Endothelial cell of umbilical vein (primary cell): ENCODE measurements at regions not wholly inside any gene's neighbourhood (a gene's known extent, or its start where the extent isn't known, plus 50 kb on each side); places are given as distances from the start of the nearest gene placed in this dataset.

Experiments used
- BruUV-seq: library from RNA; stranded (reverse); fragments of 400-500 nt; replicated peaks from 2 replicates; lab custom pipeline; 2021; lab: Mats Ljungman, UMichigan
- CTCF ChIA-PET: fragments of 300-600, 350-600 bp; sonication (Branson Sonifier 250); formaldehyde crosslinking; loops from one replicate; lab custom pipeline; 2021; ENCODE audit warnings: antibody characterized with exemption, inconsistent platforms; lab: Charles Lee
- POLR2A ChIA-PET: fragments of 300-600, 350-600 bp; sonication (Branson Sonifier 250); formaldehyde crosslinking; loops from one replicate; lab custom pipeline; 2021; ENCODE audit warnings: antibody characterized with exemption, inconsistent platforms; lab: Charles Lee
- DNase-seq: peaks from one replicate; pipeline ENCODE4 v3.0.0-alpha.2; 2011; ENCODE audit warnings: low read depth, low spot score
- FAIRE-seq: peaks from 2 replicates; lab custom pipeline; 2011; peaks lifted over from hg19 to GRCh38; lab: Jason Lieb, UNC
- H2AFZ ChIP-seq: 2 replicates; pipeline ENCODE4 v1.6.0; 2012; ENCODE audit warnings: low read depth, low read length, control low read depth, inconsistent platforms
- H3K27ac ChIP-seq: 2 replicates; pipeline ENCODE4 v1.5.1; 2011; ENCODE audit warnings: low read depth, mild to moderate bottlenecking, control low read depth, low read length, moderate library complexity; ENCODE audit not compliant: insufficient read depth
- H3K27me3 ChIP-seq, 2 experiments: 2 replicates each; pipeline versions ENCODE4 v1.6.0 to v1.6.1; 2011; ENCODE audit warnings: low read length in 2 of 2, mixed read lengths in 1 of 2; ENCODE audit not compliant: control insufficient read depth in 2 of 2, insufficient read depth in 2 of 2
- H3K36me3 ChIP-seq, 2 experiments: 2 replicates in 1 of 2; 3 replicates in 1 of 2; pipeline ENCODE4 v1.5.1; 2011; ENCODE audit warnings: low read length in 2 of 2, mild to moderate bottlenecking in 1 of 2, moderate library complexity in 1 of 2; ENCODE audit not compliant: control insufficient read depth in 2 of 2, insufficient read depth in 2 of 2; ENCODE audit errors: extremely low read depth in 1 of 2
- H3K4me1 ChIP-seq: 3 replicates; pipeline ENCODE4 v1.5.1; 2011; ENCODE audit warnings: mild to moderate bottlenecking, low read length; ENCODE audit not compliant: control insufficient read depth, insufficient read depth; ENCODE audit errors: extremely low read depth
- H3K4me2 ChIP-seq: 2 replicates; pipeline ENCODE4 v1.6.1; 2011; ENCODE audit warnings: low read length, control low read depth, mixed read lengths; ENCODE audit not compliant: insufficient read depth
- H3K4me3 ChIP-seq, 3 experiments: fragments of 200-600 bp in 1 of 3; sonication (generic), shearing (Covaris generic) in 1 of 3; replicated peaks in 1 of 3; 2 replicates each; pipeline ENCODE4 v1.5.1; 2011 to 2016; ENCODE audit warnings: control low read depth in 3 of 3, low read length in 3 of 3, mild to moderate bottlenecking in 2 of 3, inconsistent platforms in 1 of 3, low read depth in 1 of 3, moderate library complexity in 1 of 3; ENCODE audit not compliant: insufficient read depth in 1 of 3
- H3K79me2 ChIP-seq: 2 replicates; pipeline ENCODE4 v1.6.0; 2012; ENCODE audit warnings: low read length, inconsistent platforms; ENCODE audit not compliant: control insufficient read depth, insufficient read depth
- H3K9ac ChIP-seq: replicated peaks from 2 replicates; pipeline ENCODE3; 2011; ENCODE audit warnings: low read length, control low read depth; ENCODE audit not compliant: insufficient read depth; ENCODE audit errors: extremely low read depth
- H3K9me1 ChIP-seq: replicated peaks from 3 replicates; pipeline ENCODE4 v1.6.0; 2011; ENCODE audit warnings: mild to moderate bottlenecking, low read length; ENCODE audit not compliant: control insufficient read depth, insufficient read depth; ENCODE audit errors: extremely low read depth
- H3K9me3 ChIP-seq: replicated peaks from 2 replicates; pipeline ENCODE4 v1.5.1; 2012; ENCODE audit warnings: low read length, inconsistent platforms; ENCODE audit not compliant: control insufficient read depth, insufficient read depth
- H4K20me1 ChIP-seq: replicated peaks from 2 replicates; pipeline ENCODE3; 2011; ENCODE audit warnings: mild to moderate bottlenecking, low read length; ENCODE audit not compliant: control insufficient read depth, insufficient read depth; ENCODE audit errors: extremely low read depth
- JUN ChIP-seq: IDR thresholded peaks from 2 replicates; pipeline ENCODE4 v1.6.1; 2011; ENCODE audit warnings: borderline replicate concordance, low read depth; ENCODE audit not compliant: insufficient read length, insufficient read depth
- MYC ChIP-seq: IDR thresholded peaks from one replicate; pipeline ENCODE4 v1.6.1; 2011; ENCODE audit warnings: mild to moderate bottlenecking, low read depth, low read length
- dilution Hi-C: fragments of 300-500 bp; cut with MboI; formaldehyde crosslinking; loops from one replicate; pipeline ENCODE4 v1.15.0; 2019; ENCODE audit warnings: low sequenced_read_pairs; ENCODE audit not compliant: extremely low pct_ligation_motif_present
- intact Hi-C: fragments of 100-400 bp; cut with micrococcal nuclease; formaldehyde crosslinking; loops from one replicate; pipeline ENCODE4 v1.10.0; 2022
- TF ChIP-seq, protein P1 (sequence below), 2 donors: IDR thresholded peaks; 1 replicate in 1 of 2; 2 replicates in 1 of 2; pipeline ENCODE4 v1.5.1; 2011; ENCODE audit warnings: low read length in 2 of 2, mild to moderate bottlenecking in 2 of 2, moderate library complexity in 2 of 2, control low read depth in 1 of 2, inconsistent platforms in 1 of 2, low read depth in 1 of 2; ENCODE audit not compliant: insufficient read depth in 1 of 2; ENCODE audit errors: extremely low read depth in 1 of 2

DNA sequence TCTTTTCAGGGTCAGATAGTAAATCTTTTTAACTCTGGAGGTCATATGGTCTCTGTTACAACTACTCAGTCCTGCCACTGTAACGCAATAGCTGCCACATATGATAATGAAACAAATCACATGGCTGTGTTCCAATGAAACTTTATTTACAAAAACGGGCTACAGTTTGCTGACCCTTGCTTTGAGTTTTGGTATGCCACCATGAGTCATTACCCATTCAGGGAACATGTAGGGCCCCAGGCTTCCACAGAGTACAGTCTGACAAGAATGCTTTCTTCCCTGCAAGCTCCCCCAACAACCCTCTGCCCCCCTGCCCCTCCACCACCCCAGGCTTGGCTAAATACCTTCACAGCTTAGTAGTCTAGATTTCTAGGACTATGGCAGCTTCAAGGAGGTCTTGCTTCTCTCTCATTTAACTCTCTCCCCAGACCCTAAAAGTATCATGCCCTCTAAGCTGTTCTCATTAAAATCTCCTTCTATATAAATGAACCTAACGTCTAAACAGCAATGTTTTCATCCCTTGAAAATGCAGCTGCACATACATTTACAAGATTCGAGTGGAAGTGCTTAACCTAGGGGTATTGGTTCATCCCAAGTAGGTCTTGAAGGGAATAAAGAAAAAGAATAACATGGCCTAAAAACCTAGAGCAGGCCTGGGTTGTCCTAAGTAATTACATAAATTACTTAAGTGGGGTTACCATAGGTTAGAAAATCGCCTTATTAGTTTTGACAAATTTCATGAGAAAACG, 117.8 kb upstream of the PRICKLE2 start:
- Histone ChIP-seq H3K4me1 (no peaks in the 10 kb centered on the region), H3K27me3 (no peaks in the 10 kb centered on the region), H3K4me2 (no peak overlapping the region), H3K9ac (no peak overlapping the region), H3K79me2 (no peaks in the 10 kb centered on the region), H3K9me3 (no peaks in the 10 kb centered on the region), H3K27ac (no peak overlapping the region), H3K36me3 (no peaks in the 10 kb centered on the region), H3K4me3 (no peak overlapping the region), H3K9me1 (no peaks in the 10 kb centered on the region), H2AFZ (peak overlapping the region; percentile 24), H4K20me1 (no peaks in the 10 kb centered on the region)
- no TSS peak for BruUV-seq
- intact Hi-C loops (no loop called here), dilution Hi-C loops (no loop called here)
- ChIA-PET CTCF (interaction anchor here (0.8 to 1.2 kb wide), 2 partner anchors 12 to 1330 kb away, joined by 3 read pairs; no protein-coding TSS in a partner anchor), POLR2A (no interaction called here)
- FAIRE-seq (peak; percentile 24), DNase-seq (peak; percentile 34)
- TF ChIP-seq, protein P1, sequence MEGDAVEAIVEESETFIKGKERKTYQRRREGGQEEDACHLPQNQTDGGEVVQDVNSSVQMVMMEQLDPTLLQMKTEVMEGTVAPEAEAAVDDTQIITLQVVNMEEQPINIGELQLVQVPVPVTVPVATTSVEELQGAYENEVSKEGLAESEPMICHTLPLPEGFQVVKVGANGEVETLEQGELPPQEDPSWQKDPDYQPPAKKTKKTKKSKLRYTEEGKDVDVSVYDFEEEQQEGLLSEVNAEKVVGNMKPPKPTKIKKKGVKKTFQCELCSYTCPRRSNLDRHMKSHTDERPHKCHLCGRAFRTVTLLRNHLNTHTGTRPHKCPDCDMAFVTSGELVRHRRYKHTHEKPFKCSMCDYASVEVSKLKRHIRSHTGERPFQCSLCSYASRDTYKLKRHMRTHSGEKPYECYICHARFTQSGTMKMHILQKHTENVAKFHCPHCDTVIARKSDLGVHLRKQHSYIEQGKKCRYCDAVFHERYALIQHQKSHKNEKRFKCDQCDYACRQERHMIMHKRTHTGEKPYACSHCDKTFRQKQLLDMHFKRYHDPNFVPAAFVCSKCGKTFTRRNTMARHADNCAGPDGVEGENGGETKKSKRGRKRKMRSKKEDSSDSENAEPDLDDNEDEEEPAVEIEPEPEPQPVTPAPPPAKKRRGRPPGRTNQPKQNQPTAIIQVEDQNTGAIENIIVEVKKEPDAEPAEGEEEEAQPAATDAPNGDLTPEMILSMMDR (IDR thresholded peaks at IDR 0.05; ENCODE audit: extremely low read depth in 1 of 2, insufficient read depth in 1 of 2, low read depth in 1 of 2, low read length in 2 of 2): no peak
- no peak for TF ChIP-seq JUN

DNA sequence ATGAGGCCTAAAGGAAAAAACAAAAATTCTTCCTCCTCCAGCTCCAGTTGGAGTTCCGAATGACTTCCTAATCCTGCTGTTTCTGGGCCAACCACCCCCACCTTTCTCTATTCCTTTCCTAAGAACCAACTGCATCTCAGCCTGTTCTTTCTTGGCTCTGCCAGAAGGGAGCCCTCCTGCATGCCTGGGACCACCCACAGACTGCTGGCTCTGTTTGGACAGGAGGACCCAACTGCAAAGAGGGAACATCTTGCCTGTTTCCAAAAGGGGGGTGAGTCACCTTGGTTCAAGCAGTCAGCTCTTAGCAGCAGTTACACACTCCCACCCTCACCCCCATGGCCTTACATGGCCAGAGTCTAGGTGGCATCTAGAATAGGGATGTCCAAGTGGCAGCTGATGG, 116.0 kb upstream of the PRICKLE2 start:
- no peaks in the 10 kb centered on the region for H3K27me3 ChIP-seq
- H3K4me1 ChIP-seq: no peaks in the 10 kb centered on the region
- H3K9me3 ChIP-seq: no peaks in the 10 kb centered on the region
- H3K79me2 ChIP-seq: no peaks in the 10 kb centered on the region
- H4K20me1 ChIP-seq: no peaks in the 10 kb centered on the region
- no peak for TF ChIP-seq MYC
- no peak overlapping the region for H3K9ac ChIP-seq
- dilution Hi-C loops (no loop called here), intact Hi-C loops (no loop called here)
- no TSS peak for BruUV-seq
- FAIRE-seq (no peak), DNase-seq (no peak)
- H3K36me3 ChIP-seq: no peaks in the 10 kb centered on the region
- H2AFZ ChIP-seq: no peak overlapping the region
- ChIA-PET POLR2A (no interaction called here), CTCF (interaction anchor here (1.0 to 1.4 kb wide), 2 partner anchors 20 to 116 kb away, joined by 3 read pairs; partner anchors contain the start of gene PRICKLE2)
- no peak overlapping the region for H3K4me2 ChIP-seq
- H3K27ac ChIP-seq: no peak overlapping the region
- no peak overlapping the region for H3K4me3 ChIP-seq
- no peaks in the 10 kb centered on the region for H3K9me1 ChIP-seq
